Activated CD4-positive, alpha-beta T cell treated with anti-CD3 and anti-CD28 coated beads, Interleukin-2, amount 50 U/mL, for 16 hours (primary cell): ENCODE measurements at regions not wholly inside any gene's neighbourhood (a gene's known extent, or its start where the extent isn't known, plus 50 kb on each side); places are given as distances from the start of the nearest gene placed in this dataset.

Experiments
- DNase-seq: peaks from one replicate; pipeline ENCODE4 v3.0.0-alpha.2; 2020

DNA sequence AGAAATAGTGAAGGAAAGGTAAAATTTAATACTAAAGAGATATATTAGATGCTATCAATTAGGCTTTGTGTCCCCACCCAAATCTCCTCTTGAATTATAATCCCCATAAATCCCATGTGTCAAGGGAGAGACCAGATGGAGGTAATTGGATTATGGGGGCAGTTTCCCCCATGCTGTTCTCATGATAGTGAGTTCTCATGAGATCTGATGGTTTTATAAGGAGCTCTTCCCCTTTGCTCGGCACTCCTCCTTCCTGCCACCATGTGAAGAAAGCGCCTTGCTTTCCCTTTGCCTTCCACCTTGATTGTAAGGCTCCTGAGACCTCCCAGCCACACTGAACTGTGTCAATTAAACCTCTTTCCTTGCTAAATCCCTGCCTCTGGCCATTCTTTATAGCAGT, 697.0 kb upstream of the RGMB start:
- no peak for DNase-seq

DNA sequence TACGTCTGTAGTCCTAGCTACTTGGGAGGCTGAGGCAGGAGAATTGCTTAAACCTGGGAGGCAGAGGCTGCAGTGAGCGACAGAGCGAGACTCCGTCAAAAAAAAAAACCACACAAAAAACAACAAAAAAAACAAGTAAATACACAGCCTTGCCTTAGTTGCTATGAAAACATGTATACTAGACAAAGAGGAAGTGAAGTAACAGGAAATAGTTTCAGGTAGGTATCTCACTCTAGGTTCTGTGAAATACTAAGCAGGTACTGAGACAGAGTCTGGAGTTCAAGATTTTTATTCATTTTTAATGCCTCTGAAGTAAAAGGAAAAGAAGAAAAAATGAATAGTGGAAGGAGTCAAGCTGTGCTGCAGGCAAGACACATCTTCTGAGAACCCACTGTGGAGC, 687.9 kb upstream of the RGMB start:
- no peak for DNase-seq

DNA sequence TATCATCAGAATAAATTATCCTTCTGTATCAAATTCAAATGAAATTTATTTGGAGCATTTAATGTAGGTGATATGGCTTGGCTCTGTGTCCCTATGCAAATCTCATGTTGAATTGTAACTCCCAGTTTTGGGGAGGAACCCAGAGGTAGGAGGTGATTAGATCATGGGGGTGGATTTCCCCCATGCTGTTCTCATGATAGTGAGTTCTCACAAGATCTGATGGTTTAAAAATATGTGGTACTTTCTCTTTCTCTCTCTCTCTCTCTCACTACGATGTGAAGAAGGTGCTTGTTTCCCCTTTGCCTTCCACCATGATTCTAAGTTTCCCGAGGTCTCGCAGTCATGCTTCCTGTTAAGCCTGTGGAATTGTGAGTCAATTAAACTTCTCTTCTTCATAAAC, 678.4 kb upstream of the RGMB start:
- no peak for DNase-seq

DNA sequence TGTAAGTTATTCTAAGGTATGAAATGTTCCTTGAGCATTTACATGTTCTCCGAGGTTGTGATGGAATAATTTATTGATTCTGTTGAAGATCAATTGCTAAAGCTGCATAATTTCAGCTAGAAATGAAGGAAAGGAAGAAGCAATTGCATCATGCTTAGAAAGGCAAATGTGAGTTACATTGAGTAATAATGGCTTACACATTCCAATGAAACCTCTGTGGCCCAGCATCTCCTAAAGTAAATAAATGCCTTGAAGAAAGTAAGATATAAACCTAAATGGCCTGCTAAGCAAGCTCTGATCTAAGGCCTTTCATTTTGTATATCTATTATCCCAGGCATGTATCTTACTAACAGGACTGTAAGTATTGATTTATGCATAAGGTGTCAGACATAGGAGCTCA, 677.3 kb upstream of the RGMB start:
- no peak for DNase-seq

GRCh38 chr5:98099448-98100105, 673.9 kb upstream of the RGMB start:
- no peak for DNase-seq

DNA sequence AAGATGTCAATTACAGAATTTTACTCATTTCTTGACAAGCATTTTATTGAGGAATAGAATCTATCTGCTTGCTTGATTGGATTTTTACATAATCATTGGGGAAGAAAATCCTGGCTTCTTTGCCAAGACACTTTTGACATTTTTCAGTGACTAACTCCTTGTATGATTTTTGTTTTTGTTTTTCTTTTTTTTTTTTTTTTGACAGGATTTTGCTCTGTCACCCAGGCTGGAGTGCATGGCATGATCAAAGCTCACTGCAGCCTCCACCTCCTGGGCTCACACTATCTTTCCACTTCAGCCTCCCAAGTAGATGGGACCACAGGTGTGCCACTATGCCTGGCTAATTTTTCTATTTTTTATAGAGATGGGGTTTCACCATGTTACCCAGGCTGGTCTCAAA, 672.3 kb upstream of the RGMB start:
- DNase-seq, result no peak

- no peak for DNase-seq
Measured at GRCh38 chr5:98102936-98103335, 670.5 kb upstream of the RGMB start.

GRCh38 chr5:98103807-98104206, 669.7 kb upstream of the RGMB start:
- no peak for DNase-seq

- DNase-seq, result no peak
Measured at GRCh38 chr5:98104454-98105188, 668.8 kb upstream of the RGMB start.

- no peak for DNase-seq
Measured at GRCh38 chr5:98105681-98106080, 667.8 kb upstream of the RGMB start.

GRCh38 chr5:98106116-98107031, 667.1 kb upstream of the RGMB start:
- no peak for DNase-seq

GRCh38 chr5:98108497-98108896, 665.0 kb upstream of the RGMB start:
- no peak for DNase-seq

- DNase-seq, result no peak
Measured at GRCh38 chr5:98109561-98110006, 663.9 kb upstream of the RGMB start.

GRCh38 chr5:98110282-98110691, 663.2 kb upstream of the RGMB start:
- no peak for DNase-seq

- DNase-seq, result no peak
Measured at GRCh38 chr5:98110791-98111190, 662.7 kb upstream of the RGMB start.

DNA sequence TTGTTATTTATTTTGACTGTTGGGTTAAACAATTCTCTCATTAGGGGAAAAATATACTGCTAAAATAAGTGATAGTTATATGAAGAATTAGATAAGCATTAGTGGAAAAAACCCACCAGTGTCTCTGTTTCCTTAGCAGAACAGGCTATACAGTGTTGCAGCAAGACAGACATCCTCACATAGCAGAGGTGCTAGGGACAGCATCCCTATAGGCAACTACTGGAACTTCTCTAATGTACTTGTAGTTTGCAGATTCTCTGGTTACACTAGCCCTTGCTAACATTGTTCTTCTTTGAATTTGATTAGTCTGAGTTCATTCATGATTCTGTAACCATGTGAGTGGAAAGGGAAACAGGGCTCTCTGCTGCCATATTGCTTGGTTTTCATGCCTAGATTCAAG, 661.8 kb upstream of the RGMB start:
- no peak for DNase-seq

- DNase-seq, result no peak
Measured at GRCh38 chr5:98121036-98121936, 652.2 kb upstream of the RGMB start.

GRCh38 chr5:98128271-98128670, 645.2 kb upstream of the RGMB start:
- DNase-seq, result no peak

GRCh38 chr5:98128846-98129245, 644.6 kb upstream of the RGMB start:
- no peak for DNase-seq

DNA sequence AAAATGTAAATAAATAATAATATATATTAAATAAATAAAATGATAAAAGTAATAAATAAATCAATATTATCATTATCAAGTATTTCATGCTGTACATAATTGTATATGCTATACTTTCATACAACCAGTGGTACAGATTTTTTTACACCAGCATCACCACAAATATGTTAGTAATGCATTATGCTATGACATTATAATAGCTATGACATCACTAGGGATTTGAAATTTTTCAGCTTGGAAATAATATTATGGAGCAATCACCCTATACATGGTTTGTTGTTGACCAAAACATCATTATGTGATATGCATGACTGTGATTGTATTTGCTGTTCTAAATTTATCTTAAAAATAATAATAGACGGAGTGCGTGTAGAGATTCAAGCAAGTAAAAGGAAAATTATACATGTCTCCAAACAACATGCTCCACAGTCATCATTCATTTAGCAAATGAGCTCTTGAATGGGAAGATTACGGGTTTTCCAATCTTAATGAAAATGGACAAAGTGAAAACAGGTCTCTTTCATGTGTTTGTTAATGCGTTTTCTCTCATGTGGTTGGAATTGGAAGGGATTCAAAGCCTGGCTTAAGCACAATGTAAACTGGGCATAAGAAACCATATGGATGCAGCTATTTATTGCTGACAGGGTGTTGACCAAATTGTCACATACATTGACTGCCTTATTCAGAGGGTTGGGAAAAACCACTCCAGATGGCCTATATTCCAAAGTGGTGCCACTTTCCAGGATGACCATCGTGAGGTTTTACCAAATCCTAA, 643.0 kb upstream of the RGMB start:
- no peak for DNase-seq

- DNase-seq, result no peak
Measured at GRCh38 chr5:98144116-98144515, 629.3 kb upstream of the RGMB start.

- DNase-seq, result no peak
Measured at GRCh38 chr5:98144710-98145109, 628.8 kb upstream of the RGMB start.
